Psoas muscle (tissue), 7 donors: ENCODE measurements at regions not wholly inside any gene's neighbourhood (a gene's known extent, or its start where the extent isn't known, plus 50 kb on each side); places are given as distances from the start of the nearest gene placed in this dataset.

Experiments used
- ATAC-seq, 4 donors: fragments of 200-7000 bp; cut with Tn5 transposase; one replicate each; pipeline ENCODE4 v1.9.1; 2020; ENCODE audit warnings: moderate library complexity in 3 of 4, mild to moderate bottlenecking in 2 of 4
- DNase-seq, 2 donors: peaks; one replicate each; pipeline ENCODE4 v3.0.0-alpha.2; 2020
- H3K27ac ChIP-seq: fragments of 200-600 bp; one replicate; pipeline ENCODE4 v1.8.0; 2022
- H3K27me3 ChIP-seq, 3 donors: fragments of 200-600 bp in 1 of 3; one replicate each; pipeline versions ENCODE4 v1.6.1 to v1.8.0; 2013 to 2022; ENCODE audit warnings: low read length in 2 of 3, mild to moderate bottlenecking in 2 of 3, moderate library complexity in 1 of 3; ENCODE audit not compliant: insufficient read depth in 3 of 3
- H3K36me3 ChIP-seq, 2 donors: fragments of 200-600 bp in 1 of 2; one replicate each; pipeline versions ENCODE4 v1.6.1 to v1.8.0; 2013 to 2022; ENCODE audit warnings: low read depth in 1 of 2, mild to moderate bottlenecking in 1 of 2, moderate library complexity in 1 of 2; ENCODE audit not compliant: insufficient read depth in 1 of 2
- H3K4me1 ChIP-seq: fragments of 200-600 bp; one replicate; pipeline ENCODE4 v1.8.0; 2022
- H3K4me3 ChIP-seq: fragments of 200-600 bp; one replicate; pipeline ENCODE4 v1.8.0; 2022; ENCODE audit warnings: mild to moderate bottlenecking
- H3K9me3 ChIP-seq: fragments of 200-600 bp; one replicate; pipeline ENCODE4 v1.8.0; 2022
- CTCF ChIP-seq: fragments of 200-600 bp; IDR thresholded peaks from one replicate; pipeline ENCODE4 v1.8.0; 2022; ENCODE audit warnings: antibody characterized with exemption
- WGBS, 3 donors: extraction: QIAGEN DNeasy Blood & Tissue Kit; methylation state at CpG; one replicate each; pipeline versions ENCODE4 v1.1.6 to v1.1.7; 2013; 5-methylcytosine and 5-hydroxymethylcytosine counted together
- intact Hi-C, 2 donors: fragments of 100-400 bp; cut with DNase I; formaldehyde crosslinking; loops; one replicate each; pipeline versions ENCODE4 v1.11.0 to v1.14.2; 2022
- donor health status: healthy with polysubstance abuse.
- donor health status: DM: no; HTN: no; CAD: no; lungs with moderate emphysema.
- donor health status: Bipolar disorder and iron deficiency.
- donor health status: healthy.
- donor health status: DM: yes; HTN: yes; CAD: no.
- donor health status: DM: no; HTN: no; CAD: no.
- donor health status: DM: yes; HTN: yes; CAD: no.

- no peaks in the 10 kb centered on the region for H3K9me3 ChIP-seq
- no peaks in the 10 kb centered on the region for H3K36me3 ChIP-seq
- no peaks in the 10 kb centered on the region for H3K4me1 ChIP-seq
- 68 to 76% (median 73%) methylated on average over 5 of the region's 5 CpGs for WGBS, 3 donors
- no peak for ATAC-seq
- no peak for TF ChIP-seq CTCF
- H3K27ac ChIP-seq = no peak overlapping the region
- H3K27me3 ChIP-seq = no peaks in the 10 kb centered on the region
- no peak overlapping the region for H3K4me3 ChIP-seq
- intact Hi-C loops = no loop called here
- DNase-seq = no peak
These were observed 1018.0 kb upstream of the CELF2 start for GRCh38 chr10:9999627-10000026.

- intact Hi-C loops = no loop called here
- H3K4me3 ChIP-seq = no peak overlapping the region
- TF ChIP-seq CTCF = no peak
- WGBS, 3 donors = 33 to 48% (median 43%) methylated on average over 6 of the region's 6 CpGs
- DNase-seq (no peak), ATAC-seq (no peak)
- no peak overlapping the region for H3K27ac ChIP-seq
- no peaks in the 10 kb centered on the region for H3K36me3 ChIP-seq
- H3K4me1 ChIP-seq = no peaks in the 10 kb centered on the region
- no peaks in the 10 kb centered on the region for H3K27me3 ChIP-seq
- no peaks in the 10 kb centered on the region for H3K9me3 ChIP-seq
These were observed 1009.7 kb upstream of the CELF2 start for GRCh38 chr10:10007957-10008356.

GRCh38 chr10:10010397-10010796 is 1007.3 kb upstream of the CELF2 start:
- H3K27ac ChIP-seq = no peak overlapping the region
- H3K36me3 ChIP-seq = no peaks in the 10 kb centered on the region
- no peak for ATAC-seq
- no peaks in the 10 kb centered on the region for H3K9me3 ChIP-seq
- intact Hi-C loops = no loop called here
- no peaks in the 10 kb centered on the region for H3K27me3 ChIP-seq
- no peak for TF ChIP-seq CTCF
- no peak overlapping the region for H3K4me3 ChIP-seq
- 78 to 88% (median 78%) methylated on average over 2 of the region's 2 CpGs for WGBS, 3 donors
- no peaks in the 10 kb centered on the region for H3K4me1 ChIP-seq
- no peak for DNase-seq

GRCh38 chr10:10014846-10015245 is 1002.8 kb upstream of the CELF2 start:
- no peaks in the 10 kb centered on the region for H3K36me3 ChIP-seq
- H3K4me1 ChIP-seq = no peaks in the 10 kb centered on the region
- no peaks in the 10 kb centered on the region for H3K9me3 ChIP-seq
- no peaks in the 10 kb centered on the region for H3K27me3 ChIP-seq
- no peak for TF ChIP-seq CTCF
- H3K27ac ChIP-seq = no peak overlapping the region
- 85 to 97% (median 91%) methylated on average over 1 of the region's 1 CpG for WGBS, 3 donors
- ATAC-seq (no peak), DNase-seq (no peak)
- intact Hi-C loops = no loop called here
- no peak overlapping the region for H3K4me3 ChIP-seq

GRCh38 chr10:10017716-10018115 is 1000.0 kb upstream of the CELF2 start:
- Histone ChIP-seq H3K4me1 (no peaks in the 10 kb centered on the region), H3K36me3 (no peaks in the 10 kb centered on the region), H3K27ac (no peak overlapping the region), H3K4me3 (no peak overlapping the region), H3K9me3 (peaks cover 3% of the 10 kb centered on the region), H3K27me3 (no peaks in the 10 kb centered on the region)
- TF ChIP-seq CTCF = no peak
- WGBS, 3 donors = 77 to 82% (median 80%) methylated on average over 5 of the region's 5 CpGs
- ATAC-seq (no peak), DNase-seq (no peak)
- intact Hi-C loops = no loop called here
